ENCODE measurements at regions not wholly inside any gene's neighbourhood (a gene's known extent, or its start where the extent isn't known, plus 50 kb on each side); places are given as distances from the start of the nearest gene placed in this dataset.
"Not testable (repeated sequence)": the region's sequence is repeated elsewhere in the genome, so short reads cannot be mapped to it uniquely, and the experiment has no call there.

DNA sequence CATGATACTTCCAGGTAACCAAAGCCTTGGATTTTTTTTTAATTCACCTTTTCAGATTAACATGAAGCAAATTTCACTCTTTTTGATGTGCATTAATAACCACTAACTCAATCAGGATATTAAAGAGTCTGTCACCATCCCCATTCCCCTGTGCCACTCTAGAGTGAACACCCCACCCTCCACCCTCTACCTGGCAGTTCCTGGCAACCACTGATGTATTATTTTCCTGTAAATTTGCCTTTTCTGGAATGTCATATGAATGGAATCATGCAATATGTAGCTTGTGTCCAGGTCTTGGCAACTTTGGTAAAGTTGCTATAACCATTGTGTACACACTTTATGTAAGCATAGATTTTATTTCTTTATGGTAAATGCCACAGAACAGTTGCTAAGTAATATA, 627.6 kb downstream of the MCTP2 start:
- H3K4me3 ChIP-seq (ENCODE audit: control insufficient read depth, low read depth, low read length): no peak overlapping the region
- TF ChIP-seq, protein P1, sequence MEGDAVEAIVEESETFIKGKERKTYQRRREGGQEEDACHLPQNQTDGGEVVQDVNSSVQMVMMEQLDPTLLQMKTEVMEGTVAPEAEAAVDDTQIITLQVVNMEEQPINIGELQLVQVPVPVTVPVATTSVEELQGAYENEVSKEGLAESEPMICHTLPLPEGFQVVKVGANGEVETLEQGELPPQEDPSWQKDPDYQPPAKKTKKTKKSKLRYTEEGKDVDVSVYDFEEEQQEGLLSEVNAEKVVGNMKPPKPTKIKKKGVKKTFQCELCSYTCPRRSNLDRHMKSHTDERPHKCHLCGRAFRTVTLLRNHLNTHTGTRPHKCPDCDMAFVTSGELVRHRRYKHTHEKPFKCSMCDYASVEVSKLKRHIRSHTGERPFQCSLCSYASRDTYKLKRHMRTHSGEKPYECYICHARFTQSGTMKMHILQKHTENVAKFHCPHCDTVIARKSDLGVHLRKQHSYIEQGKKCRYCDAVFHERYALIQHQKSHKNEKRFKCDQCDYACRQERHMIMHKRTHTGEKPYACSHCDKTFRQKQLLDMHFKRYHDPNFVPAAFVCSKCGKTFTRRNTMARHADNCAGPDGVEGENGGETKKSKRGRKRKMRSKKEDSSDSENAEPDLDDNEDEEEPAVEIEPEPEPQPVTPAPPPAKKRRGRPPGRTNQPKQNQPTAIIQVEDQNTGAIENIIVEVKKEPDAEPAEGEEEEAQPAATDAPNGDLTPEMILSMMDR (IDR thresholded peaks at IDR 0.05; ENCODE audit: control insufficient read depth, insufficient read depth, low read depth, low read length, missing control alignments): no peak
- DNase-seq (ENCODE audit: low read depth): no peak

DNA sequence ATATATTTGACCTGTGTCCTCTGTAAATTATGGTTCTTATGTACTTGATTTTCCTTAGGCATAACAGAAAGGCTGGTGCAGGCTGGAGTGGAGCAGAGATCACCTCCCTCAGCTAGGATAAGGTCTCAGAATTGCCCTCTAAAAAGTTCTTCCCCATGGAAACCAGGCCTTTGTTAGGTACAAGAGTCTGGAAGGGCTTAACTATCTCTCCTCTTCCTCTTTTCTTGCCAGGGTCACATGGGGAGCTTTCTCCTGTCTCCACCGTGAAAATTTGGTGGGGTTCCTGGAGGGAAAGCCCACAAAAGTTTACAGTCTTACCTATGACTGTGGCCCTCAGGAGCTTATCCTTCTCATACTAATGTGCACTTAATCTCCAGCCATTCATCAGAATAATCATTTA, 633.2 kb downstream of the MCTP2 start:
- TF ChIP-seq, protein P1 (IDR thresholded peaks at IDR 0.05; ENCODE audit: control insufficient read depth, insufficient read depth, low read depth, low read length, missing control alignments): no peak
- no peak for DNase-seq (ENCODE audit: low read depth)
- H3K4me3 ChIP-seq (ENCODE audit: control insufficient read depth, low read depth, low read length): no peak overlapping the region

DNA sequence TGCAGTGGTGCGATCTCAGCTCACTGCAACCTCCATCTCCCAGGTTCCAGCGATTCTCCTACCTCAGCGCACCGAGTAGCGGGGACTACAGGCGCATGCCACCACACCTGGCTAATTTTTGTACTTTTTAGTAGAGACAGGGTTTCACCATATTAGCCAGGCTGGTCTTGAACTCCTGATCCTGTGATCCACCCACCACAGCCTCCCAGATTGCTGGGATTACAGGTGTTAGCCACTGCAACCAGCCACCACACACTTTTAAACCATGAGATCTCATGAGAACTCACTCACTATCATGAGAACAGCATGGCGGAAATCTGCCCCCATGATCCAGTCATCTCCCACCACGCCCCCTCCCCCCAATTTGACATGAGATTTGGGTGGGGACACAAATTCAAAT, 636.9 kb downstream of the MCTP2 start:
- DNase-seq (ENCODE audit: low read depth); H3K4me3 ChIP-seq (ENCODE audit: control insufficient read depth, low read depth, low read length): not testable (repeated sequence)

DNA sequence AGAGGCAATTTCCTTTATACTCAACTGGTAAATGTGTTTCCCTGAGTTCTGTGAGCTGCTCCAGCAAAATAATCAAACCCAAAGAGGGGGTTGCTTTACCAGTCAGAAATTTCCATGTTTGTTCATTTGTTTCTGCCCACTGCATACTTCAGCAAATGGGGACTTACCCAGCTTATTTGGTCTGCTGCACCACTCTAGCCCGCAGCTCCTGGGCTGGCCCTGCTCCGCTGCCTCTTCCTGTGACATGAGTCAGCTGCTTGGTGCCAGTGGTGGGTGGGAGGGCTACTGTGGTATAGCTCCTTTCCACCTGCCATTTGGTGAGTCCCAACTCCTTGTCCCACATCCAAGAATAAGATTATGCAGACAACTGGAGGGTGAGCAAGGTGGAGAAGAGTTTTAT, 644.2 kb downstream of the MCTP2 start:
- no peak overlapping the region for H3K4me3 ChIP-seq (ENCODE audit: control insufficient read depth, low read depth, low read length)
- TF ChIP-seq, protein P1 (IDR thresholded peaks at IDR 0.05; ENCODE audit: control insufficient read depth, insufficient read depth, low read depth, low read length, missing control alignments): no peak
- DNase-seq (ENCODE audit: low read depth): no peak

DNA sequence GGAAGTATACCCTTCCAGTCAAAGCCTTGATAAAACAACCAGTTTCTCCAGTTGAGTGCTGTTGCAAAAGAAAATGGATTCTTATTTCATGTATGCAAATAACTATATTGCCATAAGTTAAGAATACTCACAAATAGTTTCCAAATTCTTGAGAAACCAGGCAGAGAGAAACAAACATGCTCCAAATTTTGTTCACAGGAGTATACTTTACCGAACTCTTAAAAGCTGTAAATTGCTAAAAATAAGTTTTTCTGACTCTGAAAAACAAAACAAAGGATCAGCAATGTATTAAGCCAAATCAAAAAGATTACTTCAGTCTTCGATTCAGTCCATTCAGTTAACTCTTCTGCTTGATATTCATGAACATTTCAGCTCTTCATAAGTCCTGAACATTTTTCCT, 646.5 kb downstream of the MCTP2 start:
- TF ChIP-seq, protein P1 (IDR thresholded peaks at IDR 0.05; ENCODE audit: control insufficient read depth, insufficient read depth, low read depth, low read length, missing control alignments): no peak
- DNase-seq (ENCODE audit: low read depth): no peak
- no peak overlapping the region for H3K4me3 ChIP-seq (ENCODE audit: control insufficient read depth, low read depth, low read length)

DNA sequence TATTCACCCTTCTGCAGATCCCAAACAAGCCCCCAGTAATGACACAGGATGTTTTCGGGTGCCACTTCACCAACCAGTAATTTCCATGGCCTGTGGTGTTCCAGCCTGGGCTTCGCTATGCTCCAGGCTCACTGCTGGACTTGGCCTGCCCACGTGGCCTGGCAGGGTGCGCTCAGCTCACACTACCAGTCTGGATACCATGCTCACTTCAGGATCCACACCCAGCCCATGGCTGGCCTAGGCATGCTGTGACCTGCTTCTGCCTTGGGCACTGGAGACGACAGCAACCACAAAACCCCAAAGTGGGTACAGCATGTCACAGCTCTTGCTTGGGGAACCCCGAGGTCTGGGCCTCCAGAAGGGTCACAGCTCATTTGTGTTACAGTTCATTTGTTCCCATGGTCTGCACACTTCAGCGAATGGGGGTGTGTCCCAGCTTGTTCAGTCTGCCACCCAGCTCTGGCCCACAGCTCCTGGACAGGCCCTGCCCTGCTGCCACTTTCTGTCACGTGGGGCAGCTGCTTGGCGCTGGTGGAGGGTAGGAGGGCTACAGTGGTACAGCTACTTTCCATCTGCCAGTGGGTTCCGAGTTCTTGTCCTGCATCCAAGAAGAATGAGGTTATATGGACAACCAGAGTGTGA, 650.8 kb downstream of the MCTP2 start:
- H3K4me3 ChIP-seq (ENCODE audit: control insufficient read depth, low read depth, low read length): no peak overlapping the region
- DNase-seq (ENCODE audit: low read depth): no peak
- TF ChIP-seq, protein P1 (IDR thresholded peaks at IDR 0.05; ENCODE audit: control insufficient read depth, insufficient read depth, low read depth, low read length, missing control alignments): no peak

DNA sequence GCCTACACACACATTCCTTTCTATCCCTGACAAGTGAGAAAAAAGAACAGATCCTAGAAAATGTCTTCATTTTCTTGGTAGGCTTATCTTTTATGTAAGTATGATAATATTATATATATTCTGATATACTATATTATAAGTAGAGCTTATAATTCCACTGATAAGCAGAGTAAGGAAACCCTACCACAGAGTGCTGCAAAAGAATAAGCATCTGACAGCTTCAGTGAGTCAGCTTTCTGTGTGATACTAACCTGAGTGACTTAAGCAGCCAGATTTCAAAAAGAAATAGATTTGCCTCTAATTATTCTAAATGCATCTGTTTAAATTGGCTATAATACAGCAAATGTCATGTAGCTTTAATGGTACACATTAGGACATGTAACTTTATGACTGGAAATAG, 656.0 kb downstream of the MCTP2 start:
- H3K4me3 ChIP-seq (ENCODE audit: control insufficient read depth, low read depth, low read length): no peak overlapping the region
- no peak for DNase-seq (ENCODE audit: low read depth)
- TF ChIP-seq, protein P1 (IDR thresholded peaks at IDR 0.05; ENCODE audit: control insufficient read depth, insufficient read depth, low read depth, low read length, missing control alignments): no peak

Measured in AG09309 (cell line).